ENCODE measurements at regions not wholly inside any gene's neighbourhood (a gene's known extent, or its start where the extent isn't known, plus 50 kb on each side); places are given as distances from the start of the nearest gene placed in this dataset.

GRCh38 chr3:137199678-137200077, 241.9 kb downstream of the IL20RB start:
- DNase-seq (ENCODE audit: low read depth, low spot score): no peak
- no peaks in the 10 kb centered on the region for H3K9me3 ChIP-seq (ENCODE audit: low read depth, low read length)
- H3K9ac ChIP-seq (ENCODE audit: insufficient read length): no peak overlapping the region
- H3K27ac ChIP-seq: no peak overlapping the region
- no peak overlapping the region for H3K4me3 ChIP-seq
- no peak for TF ChIP-seq FOXP2 (optimal IDR thresholded peaks at IDR 0.05; ENCODE audit: control extremely low read depth, extremely low read length, insufficient read depth)
- TF ChIP-seq POLR2AphosphoS5 (IDR thresholded peaks at IDR 0.05; ENCODE audit: borderline replicate concordance, low read depth, low read length): no peak
- TF ChIP-seq EZH2 (IDR thresholded peaks at IDR 0.05): no peak
- H3K36me3 ChIP-seq (ENCODE audit: insufficient read depth, low read length): no peaks in the 10 kb centered on the region

DNA sequence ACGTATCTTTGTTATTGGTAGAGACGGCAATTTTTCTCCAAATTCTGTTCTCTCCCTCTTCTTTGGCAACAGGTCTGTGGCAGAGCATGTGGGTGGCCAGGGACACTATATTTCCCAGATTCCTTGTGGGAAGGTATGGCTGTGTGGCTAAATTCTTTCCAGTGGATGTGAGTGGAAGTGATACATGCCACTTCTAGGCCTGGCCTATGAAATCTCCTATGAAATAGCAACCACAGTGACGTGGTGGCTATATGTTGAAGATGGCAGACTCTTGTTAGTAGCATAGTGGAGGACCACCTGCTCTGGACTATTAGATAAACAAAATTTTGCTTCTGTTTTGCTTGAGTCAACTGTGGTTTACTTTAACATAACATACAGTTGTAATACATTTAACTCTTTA, 243.3 kb downstream of the IL20RB start:
- TF ChIP-seq FOXP2 (optimal IDR thresholded peaks at IDR 0.05; ENCODE audit: control extremely low read depth, extremely low read length, insufficient read depth) (no peak), POLR2AphosphoS5 (IDR thresholded peaks at IDR 0.05; ENCODE audit: borderline replicate concordance, low read depth, low read length) (no peak), EZH2 (IDR thresholded peaks at IDR 0.05) (no peak)
- H3K9ac ChIP-seq (ENCODE audit: insufficient read length): no peak overlapping the region
- H3K27ac ChIP-seq: no peak overlapping the region
- no peaks in the 10 kb centered on the region for H3K36me3 ChIP-seq (ENCODE audit: insufficient read depth, low read length)
- no peak overlapping the region for H3K4me3 ChIP-seq
- no peak for DNase-seq (ENCODE audit: low read depth, low spot score)
- no peaks in the 10 kb centered on the region for H3K9me3 ChIP-seq (ENCODE audit: low read depth, low read length)

GRCh38 chr3:137202941-137203340, 245.2 kb downstream of the IL20RB start:
- no peak for DNase-seq (ENCODE audit: low read depth, low spot score)
- Histone ChIP-seq H3K9me3 (ENCODE audit: low read depth, low read length) (no peaks in the 10 kb centered on the region), H3K36me3 (ENCODE audit: insufficient read depth, low read length) (no peaks in the 10 kb centered on the region), H3K9ac (ENCODE audit: insufficient read length) (no peak overlapping the region), H3K4me3 (no peak overlapping the region), H3K27ac (no peak overlapping the region)
- no peak for TF ChIP-seq POLR2AphosphoS5 (IDR thresholded peaks at IDR 0.05; ENCODE audit: borderline replicate concordance, low read depth, low read length)
- TF ChIP-seq EZH2 (IDR thresholded peaks at IDR 0.05): no peak
- no peak for TF ChIP-seq FOXP2 (optimal IDR thresholded peaks at IDR 0.05; ENCODE audit: control extremely low read depth, extremely low read length, insufficient read depth)

GRCh38 chr3:137204409-137204808, 246.6 kb downstream of the IL20RB start:
- TF ChIP-seq EZH2 (IDR thresholded peaks at IDR 0.05) (no peak), FOXP2 (optimal IDR thresholded peaks at IDR 0.05; ENCODE audit: control extremely low read depth, extremely low read length, insufficient read depth) (no peak), POLR2AphosphoS5 (IDR thresholded peaks at IDR 0.05; ENCODE audit: borderline replicate concordance, low read depth, low read length) (no peak)
- no peak overlapping the region for H3K9ac ChIP-seq (ENCODE audit: insufficient read length)
- no peaks in the 10 kb centered on the region for H3K9me3 ChIP-seq (ENCODE audit: low read depth, low read length)
- H3K27ac ChIP-seq: no peak overlapping the region
- DNase-seq (ENCODE audit: low read depth, low spot score): no peak
- H3K4me3 ChIP-seq: no peak overlapping the region
- H3K36me3 ChIP-seq (ENCODE audit: insufficient read depth, low read length): no peaks in the 10 kb centered on the region

DNA sequence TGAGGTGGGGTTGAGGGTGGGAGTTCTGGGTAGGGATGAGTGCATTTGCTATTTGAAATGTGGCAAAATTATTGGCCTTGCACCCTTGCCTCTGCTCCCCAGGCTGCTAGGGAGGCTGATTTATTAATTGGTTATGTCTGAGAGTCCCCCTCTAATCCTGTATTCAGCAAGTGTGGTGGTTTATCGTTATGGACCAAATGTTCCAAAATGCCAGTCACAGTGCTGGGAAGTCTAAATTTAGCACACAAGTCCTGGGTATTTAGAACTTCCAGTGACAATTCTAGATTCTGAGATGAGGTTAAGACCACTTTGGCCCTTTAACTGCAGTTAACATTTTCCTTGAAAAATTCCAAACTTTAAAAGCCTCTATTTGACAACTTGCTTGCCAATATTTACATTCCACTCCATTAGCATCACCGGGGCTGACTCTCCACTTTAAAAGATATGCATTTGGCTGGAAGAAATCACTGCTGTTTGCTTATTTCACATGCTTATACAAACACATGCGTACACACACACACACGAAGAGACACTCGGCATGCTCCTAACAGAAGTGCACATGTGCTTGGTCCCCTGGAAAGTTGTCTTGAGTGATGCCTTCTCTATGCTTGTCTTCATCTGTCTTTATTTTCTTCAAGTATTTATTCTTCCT, 247.7 kb downstream of the IL20RB start:
- H3K9me3 ChIP-seq (ENCODE audit: low read depth, low read length): no peaks in the 10 kb centered on the region
- TF ChIP-seq EZH2 (IDR thresholded peaks at IDR 0.05): no peak
- no peak for TF ChIP-seq FOXP2 (optimal IDR thresholded peaks at IDR 0.05; ENCODE audit: control extremely low read depth, extremely low read length, insufficient read depth)
- TF ChIP-seq POLR2AphosphoS5 (IDR thresholded peaks at IDR 0.05; ENCODE audit: borderline replicate concordance, low read depth, low read length): no peak

GRCh38 chr3:137207616-137208015, 249.8 kb downstream of the IL20RB start:
- no peak overlapping the region for H3K4me3 ChIP-seq
- DNase-seq (ENCODE audit: low read depth, low spot score): no peak

More for the DNA sequence above, 247.7 kb downstream of the IL20RB start:
- DNase-seq (ENCODE audit: low read depth, low spot score): no peak
- Histone ChIP-seq H3K36me3 (ENCODE audit: insufficient read depth, low read length) (no peaks in the 10 kb centered on the region), H3K27ac (no peak overlapping the region), H3K9ac (ENCODE audit: insufficient read length) (no peak overlapping the region), H3K4me3 (no peak overlapping the region)

DNA sequence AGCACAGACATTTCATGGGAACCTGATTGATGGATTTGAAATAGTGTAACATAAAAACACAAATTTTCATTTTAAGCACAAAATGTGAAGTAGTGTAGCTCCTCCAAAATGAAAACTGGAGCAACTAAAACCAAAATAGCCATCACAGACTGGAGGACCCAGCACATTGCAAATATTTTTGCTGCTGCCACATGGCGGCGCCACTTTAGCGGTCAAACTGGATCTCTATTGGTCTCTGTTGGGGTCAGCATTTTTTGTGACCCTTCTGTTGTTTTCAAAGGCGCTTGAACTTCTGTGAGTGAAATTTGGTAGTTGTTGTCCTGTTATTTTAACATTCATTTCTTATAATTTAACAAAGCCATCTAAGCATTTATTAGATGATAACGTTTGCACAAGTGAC, 259.9 kb downstream of the IL20RB start:
- Histone ChIP-seq H3K9ac (ENCODE audit: insufficient read length) (no peak overlapping the region), H3K27ac (no peak overlapping the region), H3K9me3 (ENCODE audit: low read depth, low read length) (no peaks in the 10 kb centered on the region), H3K4me3 (no peak overlapping the region), H3K36me3 (ENCODE audit: insufficient read depth, low read length) (no peaks in the 10 kb centered on the region)
- no peak for DNase-seq (ENCODE audit: low read depth, low spot score)
- TF ChIP-seq POLR2AphosphoS5 (IDR thresholded peaks at IDR 0.05; ENCODE audit: borderline replicate concordance, low read depth, low read length) (no peak), FOXP2 (optimal IDR thresholded peaks at IDR 0.05; ENCODE audit: control extremely low read depth, extremely low read length, insufficient read depth) (no peak), EZH2 (IDR thresholded peaks at IDR 0.05) (no peak)

More at GRCh38 chr3:137207616-137208015, 249.8 kb downstream of the IL20RB start:
- Histone ChIP-seq H3K9ac (ENCODE audit: insufficient read length) (no peak overlapping the region), H3K36me3 (ENCODE audit: insufficient read depth, low read length) (no peaks in the 10 kb centered on the region), H3K27ac (no peak overlapping the region), H3K9me3 (ENCODE audit: low read depth, low read length) (no peaks in the 10 kb centered on the region)
- TF ChIP-seq FOXP2 (optimal IDR thresholded peaks at IDR 0.05; ENCODE audit: control extremely low read depth, extremely low read length, insufficient read depth): no peak
- TF ChIP-seq EZH2 (IDR thresholded peaks at IDR 0.05): no peak
- TF ChIP-seq POLR2AphosphoS5 (IDR thresholded peaks at IDR 0.05; ENCODE audit: borderline replicate concordance, low read depth, low read length): no peak

DNA sequence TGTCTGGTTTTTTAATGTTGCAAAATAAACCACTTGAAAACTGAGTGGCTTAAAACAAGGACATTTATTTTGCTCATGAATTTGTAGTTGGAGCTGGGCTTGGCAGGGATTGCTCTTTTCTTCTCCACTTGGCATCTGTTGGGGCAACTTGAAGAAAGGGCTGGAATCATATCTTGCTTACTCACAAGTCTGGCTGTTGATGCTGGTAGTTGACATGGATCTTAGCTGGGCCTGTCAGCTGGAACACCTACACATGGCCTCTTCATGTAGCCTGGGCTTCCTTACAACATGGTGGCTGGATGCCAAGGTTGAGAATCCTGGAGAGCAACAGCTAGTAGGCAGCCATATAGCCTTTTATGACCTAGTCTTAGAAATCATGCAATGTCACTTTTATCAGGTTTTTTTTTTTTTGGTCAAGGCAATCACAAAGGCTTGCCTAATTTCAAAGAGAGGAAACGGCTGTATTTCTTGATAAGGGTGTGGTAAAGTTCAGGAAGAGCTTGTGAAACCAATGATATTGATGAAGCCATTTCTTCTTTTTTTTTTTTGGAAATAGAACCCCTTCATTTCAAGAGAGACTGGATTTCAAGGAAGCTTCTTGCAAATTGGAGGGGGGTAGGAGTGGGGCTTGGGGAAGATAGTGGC, 262.1 kb downstream of the IL20RB start:
- Histone ChIP-seq H3K36me3 (ENCODE audit: insufficient read depth, low read length) (no peaks in the 10 kb centered on the region), H3K9ac (ENCODE audit: insufficient read length) (no peak overlapping the region), H3K27ac (no peak overlapping the region), H3K4me3 (no peak overlapping the region), H3K9me3 (ENCODE audit: low read depth, low read length) (no peaks in the 10 kb centered on the region)
- no peak for DNase-seq (ENCODE audit: low read depth, low spot score)
- TF ChIP-seq FOXP2 (optimal IDR thresholded peaks at IDR 0.05; ENCODE audit: control extremely low read depth, extremely low read length, insufficient read depth) (no peak), EZH2 (IDR thresholded peaks at IDR 0.05) (no peak), POLR2AphosphoS5 (IDR thresholded peaks at IDR 0.05; ENCODE audit: borderline replicate concordance, low read depth, low read length) (no peak)
